Caco-2 (cell line): ENCODE measurements at regions not wholly inside any gene's neighbourhood (a gene's known extent, or its start where the extent isn't known, plus 50 kb on each side); places are given as distances from the start of the nearest gene placed in this dataset.
"Not testable (repeated sequence)": the region's sequence is repeated elsewhere in the genome, so short reads cannot be mapped to it uniquely, and the experiment has no call there.

Source experiments
- BruUV-seq: library from RNA; stranded (reverse); fragments of 400-500 nt; replicated peaks from 2 replicates; lab custom pipeline; 2021; lab: Mats Ljungman, UMichigan
- CTCF ChIA-PET: fragments of 300-600 bp; sonication (Branson Sonifier 250); formaldehyde crosslinking; loops from one replicate; lab custom pipeline; 2022; ENCODE audit warnings: antibody characterized with exemption; lab: Charles Lee
- POLR2A ChIA-PET: fragments of 300-600 bp; sonication (Branson Sonifier 250); formaldehyde crosslinking; loops from one replicate; lab custom pipeline; 2022; ENCODE audit warnings: antibody characterized with exemption; lab: Charles Lee
- DNase-seq, 2 experiments: peaks; one replicate each; pipeline versions ENCODE4 v3.0.0 to v3.0.0-alpha.2; 2020 to 2022
- H3K27me3 ChIP-seq: replicated peaks from 2 replicates; pipeline ENCODE4 v1.6.0; 2011; ENCODE audit warnings: low read length; ENCODE audit not compliant: control insufficient read depth, insufficient read depth
- H3K36me3 ChIP-seq: 2 replicates; pipeline ENCODE4 v1.5.1; 2011; ENCODE audit warnings: low read length; ENCODE audit not compliant: control insufficient read depth, insufficient read depth
- H3K4me1 ChIP-seq: fragments of 250-450 bp; sonication (Bioruptor Pico); 2 replicates; pipeline ENCODE4 v1.5.1; 2020; ENCODE audit warnings: mild to moderate bottlenecking
- H3K4me3 ChIP-seq: 2 replicates; pipeline ENCODE4 v1.5.1; 2011; ENCODE audit warnings: low read depth, mild to moderate bottlenecking, control low read depth, low read length
- H3K9me3 ChIP-seq: fragments of 250-450 bp; sonication (Bioruptor Pico); 2 replicates; pipeline ENCODE4 v1.5.1; 2020; ENCODE audit warnings: mild to moderate bottlenecking, moderate library complexity
- H3K27ac Mint-ChIP-seq: one replicate; pipeline ENCODE4 v1.8.0; 2022; ENCODE audit warnings: mixed read lengths; ENCODE audit not compliant: unreplicated experiment
- H3K27me3 Mint-ChIP-seq: one replicate; pipeline ENCODE4 v1.8.0; 2022; ENCODE audit warnings: mixed read lengths; ENCODE audit not compliant: insufficient read depth, unreplicated experiment
- H3K36me3 Mint-ChIP-seq: one replicate; pipeline ENCODE4 v1.8.0; 2022; ENCODE audit warnings: mild to moderate bottlenecking, mixed read lengths; ENCODE audit not compliant: insufficient read depth, unreplicated experiment
- H3K4me1 Mint-ChIP-seq: one replicate; pipeline ENCODE4 v1.8.0; 2022; ENCODE audit warnings: low read depth, mixed read lengths; ENCODE audit not compliant: unreplicated experiment
- H3K4me3 Mint-ChIP-seq: one replicate; pipeline ENCODE4 v1.8.0; 2022; ENCODE audit warnings: mild to moderate bottlenecking, moderate library complexity, mixed read lengths; ENCODE audit not compliant: unreplicated experiment
- H3K9me3 Mint-ChIP-seq: one replicate; pipeline ENCODE4 v1.8.0; 2022; ENCODE audit warnings: mixed read lengths; ENCODE audit not compliant: unreplicated experiment
- intact Hi-C: fragments of 100-400 bp; cut with micrococcal nuclease; formaldehyde crosslinking; loops from one replicate; pipeline ENCODE4 v1.10.0; 2022; ENCODE audit not compliant: unreplicated experiment
- TF ChIP-seq, protein P1 (sequence below), 2 experiments: fragments of 200-600 bp in 1 of 2; IDR thresholded peaks; 1 replicate in 1 of 2; 2 replicates in 1 of 2; pipeline versions ENCODE4 v1.5.1 to v1.8.0; 2011 to 2022; ENCODE audit warnings: antibody characterized with exemption in 1 of 2, control low read depth in 1 of 2, inconsistent platforms in 1 of 2, low read depth in 1 of 2, low read length in 1 of 2, mild to moderate bottlenecking in 1 of 2, moderate library complexity in 1 of 2; ENCODE audit not compliant: insufficient read depth in 1 of 2, severe bottlenecking in 1 of 2, unreplicated experiment in 1 of 2

DNA sequence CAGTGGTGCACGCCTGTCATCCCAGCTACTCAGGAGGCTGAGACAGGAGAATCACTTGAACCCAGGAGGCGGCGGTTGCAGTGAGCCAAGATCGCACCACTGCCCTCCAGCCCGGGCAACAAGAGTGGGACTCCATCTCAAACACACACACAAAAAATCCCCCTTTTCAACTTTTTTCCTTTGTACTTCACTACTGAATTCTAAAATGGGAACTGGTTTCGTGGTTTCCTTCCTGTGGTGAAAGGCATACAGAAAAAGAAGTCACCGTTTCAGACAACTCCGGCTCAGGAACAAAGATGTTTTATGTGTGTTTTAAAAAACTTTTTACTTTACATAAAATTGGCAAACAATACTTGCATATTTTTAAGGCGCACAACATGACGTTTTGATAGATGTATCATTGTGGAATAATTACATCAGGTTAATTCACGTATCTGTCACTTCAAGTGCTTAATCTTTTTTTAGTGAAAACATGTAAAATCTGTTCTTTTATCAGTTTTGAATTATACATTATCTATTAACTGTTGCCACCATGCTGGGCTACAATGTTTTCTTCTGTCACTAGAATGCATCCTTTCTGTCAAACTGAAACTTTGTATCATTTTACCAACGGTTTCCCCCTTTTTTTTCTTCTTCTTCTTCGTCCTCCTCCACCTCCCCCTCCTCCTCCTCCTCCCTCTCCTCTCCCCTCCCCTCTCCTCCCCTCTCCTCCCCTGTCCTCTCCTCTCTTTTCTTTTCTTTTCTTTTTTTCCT, 186.0 kb downstream of the CRLF2 start:
- Histone ChIP-seq H3K36me3 (no peaks in the 10 kb centered on the region), H3K4me1 (no peaks in the 10 kb centered on the region), H3K27me3 (no peaks in the 10 kb centered on the region; the same call in 1 of the 2 replicates), H3K9me3 (no peaks in the 10 kb centered on the region), H3K4me3 (no peak overlapping the region)
- no peaks in the 10 kb centered on the region for H3K4me1 Mint-ChIP-seq
- BruUV-seq: no TSS peak
- ChIA-PET CTCF (no interaction called here), POLR2A (no interaction called here)
- intact Hi-C loops: no loop called here
- H3K9me3 Mint-ChIP-seq: peaks cover 14% of the 10 kb centered on the region
- H3K27ac Mint-ChIP-seq: no peak overlapping the region
- H3K36me3 Mint-ChIP-seq: no peaks in the 10 kb centered on the region
- DNase-seq: no peak
- peaks cover 11% of the 10 kb centered on the region for H3K27me3 Mint-ChIP-seq
- no peak overlapping the region for H3K4me3 Mint-ChIP-seq
- TF ChIP-seq, protein P1, sequence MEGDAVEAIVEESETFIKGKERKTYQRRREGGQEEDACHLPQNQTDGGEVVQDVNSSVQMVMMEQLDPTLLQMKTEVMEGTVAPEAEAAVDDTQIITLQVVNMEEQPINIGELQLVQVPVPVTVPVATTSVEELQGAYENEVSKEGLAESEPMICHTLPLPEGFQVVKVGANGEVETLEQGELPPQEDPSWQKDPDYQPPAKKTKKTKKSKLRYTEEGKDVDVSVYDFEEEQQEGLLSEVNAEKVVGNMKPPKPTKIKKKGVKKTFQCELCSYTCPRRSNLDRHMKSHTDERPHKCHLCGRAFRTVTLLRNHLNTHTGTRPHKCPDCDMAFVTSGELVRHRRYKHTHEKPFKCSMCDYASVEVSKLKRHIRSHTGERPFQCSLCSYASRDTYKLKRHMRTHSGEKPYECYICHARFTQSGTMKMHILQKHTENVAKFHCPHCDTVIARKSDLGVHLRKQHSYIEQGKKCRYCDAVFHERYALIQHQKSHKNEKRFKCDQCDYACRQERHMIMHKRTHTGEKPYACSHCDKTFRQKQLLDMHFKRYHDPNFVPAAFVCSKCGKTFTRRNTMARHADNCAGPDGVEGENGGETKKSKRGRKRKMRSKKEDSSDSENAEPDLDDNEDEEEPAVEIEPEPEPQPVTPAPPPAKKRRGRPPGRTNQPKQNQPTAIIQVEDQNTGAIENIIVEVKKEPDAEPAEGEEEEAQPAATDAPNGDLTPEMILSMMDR (IDR thresholded peaks at IDR 0.05; ENCODE audit: insufficient read depth in 1 of 2, low read depth in 1 of 2, low read length in 1 of 2, severe bottlenecking in 1 of 2, unreplicated experiment in 1 of 2): no peak

DNA sequence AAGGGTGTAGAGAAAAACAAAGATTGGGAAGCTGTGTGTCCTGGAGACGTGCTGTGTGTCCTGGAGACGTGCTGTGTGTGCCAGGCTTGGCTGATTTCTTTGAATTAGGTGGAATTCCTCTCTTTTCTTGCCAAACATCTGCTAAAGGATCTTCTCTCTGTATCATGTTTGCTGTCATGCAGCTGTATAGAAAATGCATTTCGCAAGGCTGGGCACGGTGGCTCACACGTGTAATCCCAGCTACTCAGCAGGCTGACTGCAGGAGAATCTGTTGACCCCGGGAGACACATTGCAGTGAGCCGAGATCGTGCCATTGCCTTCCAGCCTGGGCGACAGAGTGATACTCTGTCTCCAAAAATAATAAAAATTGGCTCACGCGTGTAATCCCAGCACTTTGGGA, 187.0 kb downstream of the CRLF2 start:
- H3K36me3 Mint-ChIP-seq: no peaks in the 10 kb centered on the region
- H3K27ac Mint-ChIP-seq: no peak overlapping the region
- no peak for DNase-seq
- TF ChIP-seq, protein P1 (IDR thresholded peaks at IDR 0.05; ENCODE audit: insufficient read depth in 1 of 2, low read depth in 1 of 2, low read length in 1 of 2, severe bottlenecking in 1 of 2, unreplicated experiment in 1 of 2): no peak
- peaks cover 14% of the 10 kb centered on the region for H3K9me3 Mint-ChIP-seq
- intact Hi-C loops: no loop called here
- CTCF ChIA-PET: no interaction called here
- POLR2A ChIA-PET: no interaction called here
- no peaks in the 10 kb centered on the region for H3K36me3 ChIP-seq
- H3K4me1 Mint-ChIP-seq: no peaks in the 10 kb centered on the region
- H3K9me3 ChIP-seq: no peaks in the 10 kb centered on the region
- no peak overlapping the region for H3K4me3 Mint-ChIP-seq
- H3K4me1 ChIP-seq: no peaks in the 10 kb centered on the region
- H3K27me3 Mint-ChIP-seq: peaks cover 7% of the 10 kb centered on the region
- no peaks in the 10 kb centered on the region; the same call in 1 of the 2 replicates for H3K27me3 ChIP-seq
- H3K4me3 ChIP-seq: no peak overlapping the region
- BruUV-seq: no TSS peak

DNA sequence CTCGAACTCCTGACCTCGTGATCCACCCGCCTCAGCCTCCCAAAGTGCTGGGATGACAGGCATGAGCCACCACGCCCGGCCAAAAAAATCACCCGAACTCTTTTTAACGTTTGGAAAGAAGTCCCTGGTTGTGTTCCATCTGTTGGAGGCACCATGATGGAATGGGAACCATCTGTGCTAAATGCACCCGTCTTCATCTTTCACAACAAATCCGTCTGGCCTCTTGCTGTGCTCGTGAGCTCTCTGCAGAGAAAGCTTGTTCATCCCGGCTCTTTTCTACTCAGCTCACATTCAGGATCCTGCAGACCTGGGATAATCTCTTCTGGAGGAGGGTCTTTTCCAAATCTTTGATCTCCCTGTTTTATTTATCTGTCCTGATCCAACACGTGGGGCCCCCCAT, 188.8 kb downstream of the CRLF2 start:
- BruUV-seq: no TSS peak
- Mint-ChIP-seq H3K27ac (no peak overlapping the region), H3K4me3 (no peak overlapping the region), H3K36me3 (no peaks in the 10 kb centered on the region), H3K4me1 (no peaks in the 10 kb centered on the region), H3K9me3 (peaks cover 14% of the 10 kb centered on the region), H3K27me3 (peaks cover 7% of the 10 kb centered on the region)
- Histone ChIP-seq H3K36me3 (no peaks in the 10 kb centered on the region), H3K27me3 (no peaks in the 10 kb centered on the region; the same call in 1 of the 2 replicates), H3K4me3 (no peak overlapping the region), H3K4me1 (no peaks in the 10 kb centered on the region), H3K9me3 (no peaks in the 10 kb centered on the region)
- ChIA-PET CTCF (no interaction called here), POLR2A (no interaction called here)
- TF ChIP-seq, protein P1 (IDR thresholded peaks at IDR 0.05; ENCODE audit: insufficient read depth in 1 of 2, low read depth in 1 of 2, low read length in 1 of 2, severe bottlenecking in 1 of 2, unreplicated experiment in 1 of 2): no peak
- intact Hi-C loops: no loop called here
- DNase-seq: no peak

DNA sequence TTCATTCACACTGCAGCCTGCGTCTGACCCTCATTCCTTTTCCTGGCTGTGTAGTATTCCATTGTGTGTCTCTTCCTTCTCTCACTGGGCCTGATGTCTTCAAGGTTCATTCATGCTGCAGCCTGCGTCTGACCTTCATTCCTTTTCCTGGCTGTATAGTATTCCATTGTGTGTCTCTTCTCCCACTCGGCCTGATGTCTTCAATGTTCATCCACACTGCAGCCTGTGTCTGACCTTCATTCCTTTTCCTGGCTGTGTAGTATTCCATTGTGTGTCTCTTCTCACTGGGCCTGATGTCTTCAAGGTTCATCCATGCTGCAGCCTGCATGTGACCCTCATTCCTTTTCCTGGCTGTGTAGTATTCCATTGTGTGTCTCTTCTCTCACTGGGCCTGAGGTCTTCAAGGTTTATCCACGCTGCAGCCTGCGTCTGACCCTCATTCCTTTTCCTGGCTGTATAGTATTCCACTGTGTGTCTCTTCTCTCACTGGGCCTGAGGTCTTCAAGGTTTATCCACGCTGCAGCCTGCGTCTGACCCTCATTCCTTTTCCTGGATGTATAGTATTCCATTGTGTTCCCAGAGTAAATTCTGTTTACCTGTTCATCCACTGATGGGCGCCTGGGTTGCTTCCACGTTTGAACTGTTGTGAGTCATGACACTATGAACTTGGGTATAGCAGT, 191.0 kb downstream of the CRLF2 start:
- H3K4me1 ChIP-seq, POLR2A ChIA-PET, intact Hi-C loops, H3K36me3 Mint-ChIP-seq, H3K27ac Mint-ChIP-seq, H3K27me3 Mint-ChIP-seq, H3K4me3 Mint-ChIP-seq, H3K9me3 Mint-ChIP-seq, DNase-seq, H3K27me3 ChIP-seq, CTCF ChIA-PET, H3K9me3 ChIP-seq, H3K4me1 Mint-ChIP-seq, BruUV-seq, H3K36me3 ChIP-seq, H3K4me3 ChIP-seq: not testable (repeated sequence)
